ENCODE measurements at regions not wholly inside any gene's neighbourhood (a gene's known extent, or its start where the extent isn't known, plus 50 kb on each side); places are given as distances from the start of the nearest gene placed in this dataset.
"Not testable (repeated sequence)": the region's sequence is repeated elsewhere in the genome, so short reads cannot be mapped to it uniquely, and the experiment has no call there.

- Mint-ChIP-seq H3K4me1 (ENCODE audit: low read depth) (no peaks in the 10 kb centered on the region), H3K27ac (no peak overlapping the region), H3K27me3 (ENCODE audit: insufficient read depth) (no peaks in the 10 kb centered on the region), H3K9me3 (peaks cover 40% of the 10 kb centered on the region), H3K36me3 (ENCODE audit: low read depth) (peaks cover 6% of the 10 kb centered on the region; the same call in 1 of the 2 replicates), H3K4me3 (no peak overlapping the region)
- no peak for DNase-seq
- TF ChIP-seq CTCF (IDR thresholded peaks at IDR 0.05): no peak
Observed at GRCh38 chr12:131290255-131290959, 336.7 kb downstream of the ADGRD1 start.

DNA sequence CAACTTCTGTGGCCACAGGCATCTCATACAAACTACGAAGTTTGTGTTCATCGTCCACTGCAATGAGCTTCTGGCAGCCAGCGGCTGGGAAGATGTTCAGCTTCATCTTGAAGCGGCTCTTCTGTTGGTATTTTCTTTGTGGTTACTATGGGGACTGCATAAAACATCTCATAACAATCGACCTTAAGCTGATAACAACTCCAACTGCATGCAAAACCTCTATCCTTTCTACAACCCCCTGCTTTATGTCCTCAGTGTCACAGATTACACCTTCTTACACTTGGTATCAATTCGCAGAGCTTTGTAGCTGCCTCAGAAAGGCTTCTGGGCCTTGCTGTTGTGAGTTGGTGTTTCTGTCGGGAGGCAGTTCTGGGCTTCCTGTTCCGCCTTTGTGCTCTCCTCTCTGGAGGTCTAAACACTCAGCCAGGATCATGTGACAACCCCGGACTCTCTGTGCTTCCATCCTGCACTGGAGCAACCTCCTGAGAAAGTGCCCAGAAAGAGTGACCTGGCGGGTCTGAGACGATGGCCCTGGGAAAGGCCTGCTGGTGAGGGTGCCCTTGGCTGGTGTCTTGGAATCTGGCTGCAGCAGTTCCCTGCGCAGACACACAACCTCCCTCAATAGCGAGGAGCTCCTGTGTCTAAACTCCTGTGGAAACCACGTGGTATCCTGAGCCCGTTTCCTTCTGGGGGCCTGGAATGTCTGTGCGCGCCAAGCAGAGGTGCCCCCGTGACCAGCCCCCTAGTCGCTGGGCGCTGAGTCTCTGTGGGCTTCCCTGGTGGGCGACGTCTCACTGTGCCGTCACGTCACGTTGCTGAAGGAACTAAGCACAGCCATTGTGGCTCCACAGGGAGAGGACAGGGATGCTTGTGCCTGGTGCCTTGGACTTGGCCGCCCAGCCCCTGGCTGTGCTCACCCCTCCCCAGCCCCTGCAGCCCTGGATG is 339.6 kb downstream of the ADGRD1 start:
- not testable (repeated sequence) for H3K4me1 Mint-ChIP-seq (ENCODE audit: low read depth); H3K4me3 Mint-ChIP-seq; H3K36me3 Mint-ChIP-seq (ENCODE audit: low read depth); H3K27ac Mint-ChIP-seq; DNase-seq; H3K27me3 Mint-ChIP-seq (ENCODE audit: insufficient read depth)
- H3K9me3 Mint-ChIP-seq: peaks cover 30% of the 10 kb centered on the region

DNA sequence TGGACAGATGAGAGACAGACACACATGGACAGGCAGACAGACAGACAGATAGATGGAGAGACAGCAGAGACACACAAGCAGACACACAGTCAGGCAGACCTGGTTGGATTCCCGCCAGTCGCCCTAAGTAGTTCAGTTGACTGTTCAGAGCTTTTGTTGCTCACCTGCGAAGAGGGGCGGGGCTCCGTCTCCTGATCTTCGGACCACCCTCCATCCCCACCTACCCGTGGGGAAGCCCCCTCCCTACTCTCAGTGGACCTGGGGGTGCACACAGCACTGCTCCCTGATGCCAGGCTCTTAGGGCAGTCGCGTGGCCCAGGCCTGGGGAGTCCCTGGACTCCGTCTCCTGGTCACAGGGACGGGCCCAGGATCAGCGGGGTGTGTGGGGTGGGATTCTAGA is 341.0 kb downstream of the ADGRD1 start:
- not testable (repeated sequence) for H3K36me3 Mint-ChIP-seq (ENCODE audit: low read depth); H3K27ac Mint-ChIP-seq; DNase-seq; H3K4me3 Mint-ChIP-seq; H3K4me1 Mint-ChIP-seq (ENCODE audit: low read depth); H3K27me3 Mint-ChIP-seq (ENCODE audit: insufficient read depth)
- peaks cover 23% of the 10 kb centered on the region for H3K9me3 Mint-ChIP-seq

GRCh38 chr12:131295117-131295516 is 341.4 kb downstream of the ADGRD1 start:
- DNase-seq; H3K27ac Mint-ChIP-seq; H3K27me3 Mint-ChIP-seq (ENCODE audit: insufficient read depth); H3K4me3 Mint-ChIP-seq; H3K4me1 Mint-ChIP-seq (ENCODE audit: low read depth); H3K36me3 Mint-ChIP-seq (ENCODE audit: low read depth): not testable (repeated sequence)
- peaks cover 22% of the 10 kb centered on the region for H3K9me3 Mint-ChIP-seq

- peaks cover 17% of the 10 kb centered on the region for H3K9me3 Mint-ChIP-seq
- H3K27ac Mint-ChIP-seq; H3K4me3 Mint-ChIP-seq; DNase-seq; H3K4me1 Mint-ChIP-seq (ENCODE audit: low read depth); H3K36me3 Mint-ChIP-seq (ENCODE audit: low read depth); H3K27me3 Mint-ChIP-seq (ENCODE audit: insufficient read depth): not testable (repeated sequence)
Observed at GRCh38 chr12:131295559-131295958, 341.9 kb downstream of the ADGRD1 start.

- DNase-seq, H3K27ac Mint-ChIP-seq: not testable (repeated sequence)
Observed at GRCh38 chr12:131296136-131296535, 342.4 kb downstream of the ADGRD1 start.

DNA sequence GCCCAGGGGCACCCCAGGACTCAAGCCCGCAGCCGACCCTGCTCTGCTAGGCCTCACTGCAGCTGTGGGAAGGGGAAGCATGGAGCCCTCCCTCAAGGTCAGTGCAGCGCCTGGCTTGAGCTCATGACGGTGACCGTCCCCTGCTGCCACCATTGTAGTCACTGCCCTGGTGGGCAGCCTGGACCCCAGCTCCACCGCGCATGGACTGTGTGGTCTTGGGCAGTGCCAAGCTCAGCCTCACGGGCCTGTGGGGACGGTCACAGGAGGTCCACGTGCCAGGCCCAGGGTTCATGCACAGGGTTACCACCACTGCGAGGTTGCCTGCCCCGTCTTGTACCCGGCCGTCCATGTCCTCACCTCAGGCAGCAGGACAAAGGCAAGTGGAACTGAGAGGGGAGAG is 342.9 kb downstream of the ADGRD1 start:
- not testable (repeated sequence) for H3K27me3 Mint-ChIP-seq (ENCODE audit: insufficient read depth); H3K36me3 Mint-ChIP-seq (ENCODE audit: low read depth); H3K4me3 Mint-ChIP-seq; H3K27ac Mint-ChIP-seq; H3K9me3 Mint-ChIP-seq; H3K4me1 Mint-ChIP-seq (ENCODE audit: low read depth); DNase-seq

More at GRCh38 chr12:131296136-131296535, 342.4 kb downstream of the ADGRD1 start:
- H3K9me3 Mint-ChIP-seq: peaks cover 12% of the 10 kb centered on the region
- H3K4me3 Mint-ChIP-seq; H3K27me3 Mint-ChIP-seq (ENCODE audit: insufficient read depth); H3K36me3 Mint-ChIP-seq (ENCODE audit: low read depth); H3K4me1 Mint-ChIP-seq (ENCODE audit: low read depth): not testable (repeated sequence)

GRCh38 chr12:131298526-131299369 is 345.0 kb downstream of the ADGRD1 start:
- H3K27ac Mint-ChIP-seq; H3K27me3 Mint-ChIP-seq (ENCODE audit: insufficient read depth); DNase-seq; H3K36me3 Mint-ChIP-seq (ENCODE audit: low read depth); H3K4me3 Mint-ChIP-seq; H3K4me1 Mint-ChIP-seq (ENCODE audit: low read depth): not testable (repeated sequence)
- H3K9me3 Mint-ChIP-seq: peaks cover 14% of the 10 kb centered on the region

DNA sequence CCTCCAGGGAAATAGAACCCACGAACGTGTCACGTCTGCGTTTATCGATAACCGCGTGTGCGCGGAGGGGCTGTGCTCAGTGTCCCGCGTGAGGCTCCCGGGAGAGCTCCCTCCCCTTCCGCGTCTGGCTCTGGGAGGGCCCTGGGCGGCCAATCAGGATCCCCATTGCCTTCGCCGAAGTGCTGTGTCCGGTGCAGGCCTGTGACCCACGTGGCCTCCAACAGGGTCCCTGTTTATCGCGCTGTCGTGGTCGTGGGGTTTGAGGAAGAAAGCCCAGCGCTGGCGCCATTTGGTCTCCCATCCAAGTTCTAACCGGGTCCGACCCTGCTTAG is 345.6 kb downstream of the ADGRD1 start:
- H3K4me3 Mint-ChIP-seq; H3K27me3 Mint-ChIP-seq (ENCODE audit: insufficient read depth); H3K27ac Mint-ChIP-seq; H3K36me3 Mint-ChIP-seq (ENCODE audit: low read depth); H3K4me1 Mint-ChIP-seq (ENCODE audit: low read depth); DNase-seq: not testable (repeated sequence)
- peaks cover 13% of the 10 kb centered on the region for H3K9me3 Mint-ChIP-seq

GRCh38 chr12:131303576-131303975 is 349.9 kb downstream of the ADGRD1 start:
- H3K36me3 Mint-ChIP-seq (ENCODE audit: low read depth): not testable (repeated sequence)

GRCh38 chr12:131304642-131305041 is 350.9 kb downstream of the ADGRD1 start:
- not testable (repeated sequence) for DNase-seq; H3K4me1 Mint-ChIP-seq (ENCODE audit: low read depth); H3K27me3 Mint-ChIP-seq (ENCODE audit: insufficient read depth); H3K4me3 Mint-ChIP-seq; H3K27ac Mint-ChIP-seq; H3K36me3 Mint-ChIP-seq (ENCODE audit: low read depth)
- peaks cover 17% of the 10 kb centered on the region for H3K9me3 Mint-ChIP-seq

More at GRCh38 chr12:131303576-131303975, 349.9 kb downstream of the ADGRD1 start:
- not testable (repeated sequence) for H3K9me3 Mint-ChIP-seq; H3K27me3 Mint-ChIP-seq (ENCODE audit: insufficient read depth); H3K27ac Mint-ChIP-seq; H3K4me3 Mint-ChIP-seq; H3K4me1 Mint-ChIP-seq (ENCODE audit: low read depth); DNase-seq
